Osteocyte (in vitro differentiated cells): ENCODE measurements at regions not wholly inside any gene's neighbourhood (a gene's known extent, or its start where the extent isn't known, plus 50 kb on each side); places are given as distances from the start of the nearest gene placed in this dataset.

Experiments used
- DNase-seq: peaks from one replicate; pipeline ENCODE4 v3.0.0; 2021; ENCODE audit warnings: mixed read lengths; ENCODE audit not compliant: unreplicated experiment; ENCODE audit errors: extremely low spot score
- H3K27ac Mint-ChIP-seq: one replicate; pipeline ENCODE4 v1.8.0; 2021; ENCODE audit warnings: mild to moderate bottlenecking, mixed read lengths; ENCODE audit not compliant: unreplicated experiment
- H3K27me3 Mint-ChIP-seq: one replicate; pipeline ENCODE4 v1.8.0; 2021; ENCODE audit warnings: mixed read lengths; ENCODE audit not compliant: unreplicated experiment
- H3K36me3 Mint-ChIP-seq: one replicate; pipeline ENCODE4 v1.8.0; 2021; ENCODE audit warnings: mixed read lengths; ENCODE audit not compliant: unreplicated experiment
- H3K4me1 Mint-ChIP-seq: one replicate; pipeline ENCODE4 v1.8.0; 2021; ENCODE audit warnings: mixed read lengths; ENCODE audit not compliant: unreplicated experiment
- H3K4me3 Mint-ChIP-seq: one replicate; pipeline ENCODE4 v1.8.0; 2021; ENCODE audit warnings: mild to moderate bottlenecking, moderate library complexity, mixed read lengths; ENCODE audit not compliant: unreplicated experiment
- H3K9me3 Mint-ChIP-seq: one replicate; pipeline ENCODE4 v1.8.0; 2021; ENCODE audit warnings: mixed read lengths; ENCODE audit not compliant: unreplicated experiment
- TF ChIP-seq, protein P1 (sequence below): fragments of 200-600 bp; sonication (generic); IDR thresholded peaks from 2 replicates; pipeline ENCODE4 v1.5.0; 2021; ENCODE audit warnings: antibody characterized with exemption, mild to moderate bottlenecking, moderate library complexity

DNA sequence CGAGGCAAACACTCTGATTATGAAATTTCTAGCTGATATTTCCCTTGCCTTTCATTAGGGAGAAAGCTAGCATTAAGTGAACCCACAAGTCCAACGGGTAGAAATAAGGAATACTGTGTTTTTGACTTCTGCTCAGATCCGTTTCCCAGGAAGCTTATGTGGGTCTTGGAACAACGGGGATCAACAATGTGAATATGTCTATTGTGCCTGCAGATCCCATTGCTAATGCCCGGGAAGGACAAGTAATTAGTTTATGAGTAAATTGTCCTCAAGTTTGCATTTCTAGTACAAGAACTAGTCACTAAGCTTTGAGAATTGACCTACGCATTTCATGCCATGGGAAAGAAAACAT, 236.4 kb downstream of the UACA start:
- DNase-seq: no peak
- Mint-ChIP-seq H3K36me3 (peaks cover 2% of the 10 kb centered on the region), H3K27me3 (peaks cover 49% of the 10 kb centered on the region), H3K27ac (no peak overlapping the region), H3K4me3 (no peak overlapping the region), H3K9me3 (peaks cover 3% of the 10 kb centered on the region), H3K4me1 (peaks cover 16% of the 10 kb centered on the region)
- TF ChIP-seq, protein P1, sequence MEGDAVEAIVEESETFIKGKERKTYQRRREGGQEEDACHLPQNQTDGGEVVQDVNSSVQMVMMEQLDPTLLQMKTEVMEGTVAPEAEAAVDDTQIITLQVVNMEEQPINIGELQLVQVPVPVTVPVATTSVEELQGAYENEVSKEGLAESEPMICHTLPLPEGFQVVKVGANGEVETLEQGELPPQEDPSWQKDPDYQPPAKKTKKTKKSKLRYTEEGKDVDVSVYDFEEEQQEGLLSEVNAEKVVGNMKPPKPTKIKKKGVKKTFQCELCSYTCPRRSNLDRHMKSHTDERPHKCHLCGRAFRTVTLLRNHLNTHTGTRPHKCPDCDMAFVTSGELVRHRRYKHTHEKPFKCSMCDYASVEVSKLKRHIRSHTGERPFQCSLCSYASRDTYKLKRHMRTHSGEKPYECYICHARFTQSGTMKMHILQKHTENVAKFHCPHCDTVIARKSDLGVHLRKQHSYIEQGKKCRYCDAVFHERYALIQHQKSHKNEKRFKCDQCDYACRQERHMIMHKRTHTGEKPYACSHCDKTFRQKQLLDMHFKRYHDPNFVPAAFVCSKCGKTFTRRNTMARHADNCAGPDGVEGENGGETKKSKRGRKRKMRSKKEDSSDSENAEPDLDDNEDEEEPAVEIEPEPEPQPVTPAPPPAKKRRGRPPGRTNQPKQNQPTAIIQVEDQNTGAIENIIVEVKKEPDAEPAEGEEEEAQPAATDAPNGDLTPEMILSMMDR: no peak

- peak overlapping the region; percentile 47 for H3K4me3 Mint-ChIP-seq
Measured at GRCh38 chr15:70526221-70526973, 237.0 kb downstream of the UACA start.

DNA sequence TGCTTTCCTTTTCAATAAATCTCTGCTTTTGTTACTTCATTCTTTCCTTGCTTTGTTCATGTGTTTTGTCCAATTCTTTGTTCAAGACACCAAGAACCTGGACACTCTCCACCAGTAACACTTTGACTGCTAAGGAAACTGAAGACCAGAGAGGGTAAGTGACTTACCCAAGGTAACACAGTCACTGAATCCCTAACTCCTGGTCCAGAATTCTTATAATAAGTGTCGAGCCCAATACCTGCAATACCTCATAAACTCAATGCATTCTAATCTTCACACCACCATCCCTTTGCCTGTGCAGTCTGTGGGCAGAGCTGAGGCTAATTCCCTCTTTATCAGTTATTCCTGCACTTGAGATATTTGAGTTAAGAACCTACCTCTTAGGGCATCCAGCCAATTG, 237.8 kb downstream of the UACA start:
- Mint-ChIP-seq H3K9me3 (peaks cover 3% of the 10 kb centered on the region), H3K4me1 (peaks cover 16% of the 10 kb centered on the region), H3K36me3 (peaks cover 2% of the 10 kb centered on the region), H3K4me3 (no peak overlapping the region), H3K27me3 (peaks cover 51% of the 10 kb centered on the region), H3K27ac (no peak overlapping the region)
- DNase-seq: peak; percentile 10
- TF ChIP-seq, protein P1: no peak

More at GRCh38 chr15:70526221-70526973, 237.0 kb downstream of the UACA start:
- peak; percentile 83 for DNase-seq
- Mint-ChIP-seq H3K36me3 (peaks cover 2% of the 10 kb centered on the region), H3K27ac (peak overlapping the region; percentile 16), H3K9me3 (peaks cover 3% of the 10 kb centered on the region), H3K27me3 (peaks cover 49% of the 10 kb centered on the region), H3K4me1 (peaks cover 16% of the 10 kb centered on the region)
- TF ChIP-seq, protein P1: no peak

DNA sequence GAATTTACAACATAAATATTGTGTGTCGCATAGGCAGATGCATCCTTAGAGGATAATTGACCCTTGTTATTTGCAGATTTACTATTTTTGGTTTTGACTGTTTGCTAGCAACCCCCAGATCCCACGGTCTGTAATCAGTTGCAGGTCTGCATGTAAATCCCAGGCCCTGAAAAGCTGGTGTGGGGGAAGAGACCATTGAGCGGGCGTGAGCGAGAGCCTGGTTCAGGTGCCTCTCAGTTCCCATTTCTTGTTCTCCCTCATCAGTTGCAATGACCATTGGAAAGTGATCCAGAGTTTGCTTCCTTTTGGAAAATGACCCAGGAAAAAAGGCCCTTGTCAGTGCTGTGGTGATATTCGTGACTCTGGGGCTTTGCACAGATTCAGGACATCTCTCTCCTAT, 238.9 kb downstream of the UACA start:
- TF ChIP-seq, protein P1: no peak
- Mint-ChIP-seq H3K27me3 (peaks cover 54% of the 10 kb centered on the region), H3K36me3 (peaks cover 2% of the 10 kb centered on the region), H3K4me3 (no peak overlapping the region), H3K4me1 (peaks cover 16% of the 10 kb centered on the region), H3K27ac (no peak overlapping the region), H3K9me3 (peaks cover 3% of the 10 kb centered on the region)
- no peak for DNase-seq

DNA sequence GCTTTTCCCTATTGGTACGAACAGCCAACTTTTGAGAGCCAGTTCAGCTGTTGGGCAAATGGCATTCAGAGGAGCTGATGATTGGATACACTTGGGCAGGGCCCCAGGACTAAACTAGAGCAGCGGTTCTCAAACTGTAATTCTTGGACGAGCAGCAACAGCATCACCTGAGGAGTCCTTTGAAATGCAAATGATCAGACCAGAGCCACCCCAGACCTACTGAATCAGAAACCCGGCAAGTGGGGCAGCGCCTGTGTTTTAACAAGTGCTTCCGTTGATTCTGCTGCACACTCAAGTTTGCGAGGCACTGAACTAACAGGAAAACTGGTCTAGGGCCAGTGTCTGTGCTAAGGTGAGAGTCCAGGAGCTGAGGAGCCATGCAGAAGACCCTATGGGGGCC, 239.7 kb downstream of the UACA start:
- no peak overlapping the region for H3K4me3 Mint-ChIP-seq
- no peak overlapping the region for H3K27ac Mint-ChIP-seq
- DNase-seq: no peak
- H3K36me3 Mint-ChIP-seq: peaks cover 2% of the 10 kb centered on the region
- H3K4me1 Mint-ChIP-seq: peaks cover 16% of the 10 kb centered on the region
- peaks cover 56% of the 10 kb centered on the region for H3K27me3 Mint-ChIP-seq
- peaks cover 3% of the 10 kb centered on the region for H3K9me3 Mint-ChIP-seq
- TF ChIP-seq, protein P1: no peak
